ENCODE measurements at regions not wholly inside any gene's neighbourhood (a gene's known extent, or its start where the extent isn't known, plus 50 kb on each side); places are given as distances from the start of the nearest gene placed in this dataset.

- DNase-seq (no peak), ATAC-seq (ENCODE audit: low read depth) (no peak)
- H2BK120ac ChIP-seq (ENCODE audit: low read depth, low read length) = no peak overlapping the region
- H3K27me3 ChIP-seq (ENCODE audit: control insufficient read depth, insufficient read depth, low read length) = no peaks in the 10 kb centered on the region
- H3K9me1 ChIP-seq (ENCODE audit: insufficient read depth, low read length) = no peaks in the 10 kb centered on the region
- H2AK5ac ChIP-seq (ENCODE audit: low read depth, low read length) = no peak overlapping the region
- no peak overlapping the region for H3K4me3 ChIP-seq (ENCODE audit: insufficient read depth, low read depth, low read length)
- CTCF ChIA-PET = no interaction called here
- no peaks in the 10 kb centered on the region for H4K20me1 ChIP-seq (ENCODE audit: insufficient read depth, low read length)
- H3K9ac ChIP-seq (ENCODE audit: low read depth, low read length) = no peak overlapping the region
- in situ Hi-C loops (cut with MboI; ENCODE audit: low sequenced_read_pairs) (no loop called here), dilution Hi-C loops (cut with HindIII; ENCODE audit: low sequenced_read_pairs, unreplicated experiment) (no loop called here), intact Hi-C loops (cut with micrococcal nuclease) (no loop called here)
- no peak for TF ChIP-seq MAFK (IDR thresholded peaks at IDR 0.05; ENCODE audit: low read depth, low read length)
- no peak for TF ChIP-seq MAZ (IDR thresholded peaks at IDR 0.05; ENCODE audit: borderline replicate concordance, low read depth, low read length)
- POLR2A ChIA-PET (ENCODE audit: unreplicated experiment) = no interaction called here
- H4K91ac ChIP-seq (ENCODE audit: insufficient read depth, low read depth, low read length) = no peak overlapping the region
- BruUV-seq (replicated peaks) = no TSS peak
- H2BK20ac ChIP-seq (ENCODE audit: low read depth, low read length) = no peak overlapping the region
- no peak overlapping the region for H3K23ac ChIP-seq (ENCODE audit: low read depth, low read length)
- no peak overlapping the region for H2AK9ac ChIP-seq (replicated peaks; ENCODE audit: low read depth, low read length, poor library complexity)
- H2BK5ac ChIP-seq (ENCODE audit: low read depth, low read length, poor library complexity, severe bottlenecking) = no peak overlapping the region
- H4K5ac ChIP-seq (ENCODE audit: low read depth, low read length) = no peak overlapping the region
- no peak overlapping the region for H3K4ac ChIP-seq (ENCODE audit: low read depth, low read length)
- no peak overlapping the region for H3K18ac ChIP-seq (ENCODE audit: low read depth, low read length)
- H3K14ac ChIP-seq (replicated peaks; ENCODE audit: low read depth, low read length) = no peak overlapping the region
- H3K36me3 ChIP-seq (ENCODE audit: control insufficient read depth, insufficient read depth, low read length) = no peaks in the 10 kb centered on the region
- WGBS, 2 experiments (ENCODE audit: extremely low coverage in 2 of 2, insufficient read length in 1 of 2) = 0% methylated on average over 1 of the region's 4 CpGs; no CpG with 5 or more reads in 1 of the 2 experiments
- H3K4me2 ChIP-seq (ENCODE audit: low read depth, low read length) = no peak overlapping the region
- no peaks in the 10 kb centered on the region for H3K79me1 ChIP-seq (ENCODE audit: low read depth in 1 of 2, low read length in 2 of 2)
- no peak overlapping the region for H2AFZ ChIP-seq (replicated peaks; ENCODE audit: low read length, poor library complexity)
- peaks cover 3% of the 10 kb centered on the region; the same call in 1 of the 2 replicates for H3K9me3 ChIP-seq (ENCODE audit: control insufficient read depth, insufficient read depth, low read length)
- no peak overlapping the region for H2BK15ac ChIP-seq (ENCODE audit: low read depth, low read length)
- H4K8ac ChIP-seq (ENCODE audit: low read depth in 2 of 2, low read length in 2 of 2) = no peak overlapping the region
- no peak overlapping the region for H3K27ac ChIP-seq (ENCODE audit: insufficient read depth, low read length)
- no peak overlapping the region for H3K56ac ChIP-seq (ENCODE audit: extremely low read depth, insufficient read depth, low read length)
- H3K4me1 ChIP-seq (ENCODE audit: control insufficient read depth, insufficient read depth, low read length) = no peaks in the 10 kb centered on the region
Observed at GRCh38 chr16:55142405-55142804, 181.6 kb upstream of the IRX6 start.

All from IMR-90 (cell line).